Subcutaneous abdominal adipose tissue (tissue), 5 donors: ENCODE measurements at regions not wholly inside any gene's neighbourhood (a gene's known extent, or its start where the extent isn't known, plus 50 kb on each side); places are given as distances from the start of the nearest gene placed in this dataset.

Source experiments
- H3K27ac ChIP-seq: one replicate; pipeline ENCODE4 v1.7.0; 2013; ENCODE audit warnings: low read depth, mild to moderate bottlenecking, inconsistent platforms, low read length, moderate library complexity
- H3K27me3 ChIP-seq, 5 donors: one replicate each; pipeline ENCODE4 v1.7.0; 2013; ENCODE audit warnings: low read length in 5 of 5, inconsistent platforms in 1 of 5; ENCODE audit not compliant: control insufficient read depth in 5 of 5, insufficient read depth in 4 of 5
- H3K36me3 ChIP-seq, 5 donors: one replicate each; pipeline ENCODE4 v1.7.0; 2013; ENCODE audit warnings: low read length in 5 of 5; ENCODE audit not compliant: control insufficient read depth in 5 of 5, insufficient read depth in 5 of 5
- H3K4me1 ChIP-seq, 5 donors: one replicate each; pipeline ENCODE4 v1.7.0; 2013; ENCODE audit warnings: low read length in 5 of 5, mild to moderate bottlenecking in 3 of 5, moderate library complexity in 1 of 5; ENCODE audit not compliant: control insufficient read depth in 5 of 5, insufficient read depth in 5 of 5
- H3K4me3 ChIP-seq, 5 donors: one replicate each; pipeline ENCODE4 v1.7.0; 2013; ENCODE audit warnings: low read length in 5 of 5, low read depth in 1 of 5
- H3K9ac ChIP-seq, 5 donors: one replicate each; pipeline ENCODE4 v1.7.0; 2013; ENCODE audit warnings: low read length in 5 of 5, mild to moderate bottlenecking in 4 of 5, moderate library complexity in 3 of 5
- H3K9me3 ChIP-seq, 5 donors: one replicate each; pipeline ENCODE4 v1.7.0; 2013; ENCODE audit warnings: low read length in 5 of 5; ENCODE audit not compliant: control insufficient read depth in 5 of 5
- donor health status: healthy.
- donor health status: healthy.
- donor health status: healthy.
- donor health status: healthy.
- donor health status: healthy.

- Histone ChIP-seq H3K4me3 (no peak overlapping the region), H3K9me3 (no peaks in the 10 kb centered on the region), H3K9ac (no peak overlapping the region), H3K27me3 (no peaks in the 10 kb centered on the region), H3K36me3 (no peaks in the 10 kb centered on the region), H3K4me1 (peaks cover 0 to 2% (median 1%) of the 10 kb centered on the region in 5 donors), H3K27ac (no peak overlapping the region)
Measured at GRCh38 chr1:163668472-163668871, 346.7 kb downstream of the NUF2 start.

GRCh38 chr1:163670989-163671757 lies 349.4 kb downstream of the NUF2 start:
- H3K4me1 ChIP-seq = peaks cover 0 to 12% (median 5%) of the 10 kb centered on the region in 5 donors
- no peaks in the 10 kb centered on the region for H3K9me3 ChIP-seq
- no peaks in the 10 kb centered on the region for H3K27me3 ChIP-seq
- no peak overlapping the region for H3K27ac ChIP-seq
- no peak overlapping the region for H3K4me3 ChIP-seq
- H3K9ac ChIP-seq = no peak overlapping the region
- no peaks in the 10 kb centered on the region for H3K36me3 ChIP-seq

GRCh38 chr1:163672976-163673758 lies 351.4 kb downstream of the NUF2 start:
- Histone ChIP-seq H3K27ac (no peak overlapping the region), H3K36me3 (no peaks in the 10 kb centered on the region), H3K27me3 (no peaks in the 10 kb centered on the region), H3K4me1 (peaks cover 0 to 12% (median 5%) of the 10 kb centered on the region in 5 donors), H3K9me3 (no peaks in the 10 kb centered on the region), H3K4me3 (peak overlapping the region in 1 of 5 donors; percentile 25), H3K9ac (no peak overlapping the region)

- Histone ChIP-seq H3K9me3 (no peaks in the 10 kb centered on the region), H3K36me3 (no peaks in the 10 kb centered on the region), H3K4me3 (peak overlapping the region in 1 of 5 donors; percentile 25), H3K27me3 (no peaks in the 10 kb centered on the region), H3K9ac (no peak overlapping the region), H3K27ac (no peak overlapping the region), H3K4me1 (peaks cover 0 to 12% (median 5%) of the 10 kb centered on the region in 5 donors)
Measured at GRCh38 chr1:163673759-163674151, 352.0 kb downstream of the NUF2 start.

GRCh38 chr1:163674236-163674635 lies 352.5 kb downstream of the NUF2 start:
- Histone ChIP-seq H3K27ac (peak overlapping the region; percentile 56), H3K4me1 (peaks cover 0 to 12% (median 5%) of the 10 kb centered on the region in 5 donors), H3K27me3 (no peaks in the 10 kb centered on the region), H3K9me3 (no peaks in the 10 kb centered on the region), H3K36me3 (no peaks in the 10 kb centered on the region), H3K4me3 (no peak overlapping the region), H3K9ac (no peak overlapping the region)

- Histone ChIP-seq H3K36me3 (no peaks in the 10 kb centered on the region), H3K4me1 (no peaks in the 10 kb centered on the region), H3K9me3 (peaks cover 0 to 17% (median 7%) of the 10 kb centered on the region in 5 donors), H3K27ac (no peak overlapping the region), H3K27me3 (no peaks in the 10 kb centered on the region), H3K4me3 (no peak overlapping the region), H3K9ac (no peak overlapping the region)
Measured at GRCh38 chr1:163684785-163685184, 363.0 kb downstream of the NUF2 start.

GRCh38 chr1:163692266-163692665 lies 370.5 kb downstream of the NUF2 start:
- Histone ChIP-seq H3K27ac (no peak overlapping the region), H3K4me3 (no peak overlapping the region), H3K27me3 (no peaks in the 10 kb centered on the region), H3K9ac (no peak overlapping the region), H3K36me3 (no peaks in the 10 kb centered on the region), H3K4me1 (peaks cover 0 to 3% (median 0%) of the 10 kb centered on the region in 5 donors), H3K9me3 (no peaks in the 10 kb centered on the region)

- H3K36me3 ChIP-seq = no peaks in the 10 kb centered on the region
- peaks cover 0 to 6% (median 0%) of the 10 kb centered on the region in 5 donors for H3K4me1 ChIP-seq
- no peak overlapping the region for H3K27ac ChIP-seq
- no peaks in the 10 kb centered on the region for H3K9me3 ChIP-seq
- H3K9ac ChIP-seq = no peak overlapping the region
- no peaks in the 10 kb centered on the region for H3K27me3 ChIP-seq
- H3K4me3 ChIP-seq = no peak overlapping the region
Measured at GRCh38 chr1:163697137-163697536, 375.4 kb downstream of the NUF2 start.

- Histone ChIP-seq H3K4me1 (peaks cover 0 to 6% (median 0%) of the 10 kb centered on the region in 5 donors), H3K9ac (no peak overlapping the region), H3K4me3 (no peak overlapping the region), H3K36me3 (no peaks in the 10 kb centered on the region), H3K27ac (no peak overlapping the region), H3K27me3 (no peaks in the 10 kb centered on the region), H3K9me3 (no peaks in the 10 kb centered on the region)
Measured at GRCh38 chr1:163701783-163702374, 380.1 kb downstream of the NUF2 start.

- Histone ChIP-seq H3K36me3 (no peaks in the 10 kb centered on the region), H3K27me3 (no peaks in the 10 kb centered on the region), H3K9ac (no peak overlapping the region), H3K4me3 (no peak overlapping the region), H3K4me1 (no peaks in the 10 kb centered on the region), H3K27ac (no peak overlapping the region), H3K9me3 (no peaks in the 10 kb centered on the region)
Measured at GRCh38 chr1:163703794-163704193, 382.0 kb downstream of the NUF2 start.
